K562 (cell line): ENCODE measurements at regions not wholly inside any gene's neighbourhood (a gene's known extent, or its start where the extent isn't known, plus 50 kb on each side); places are given as distances from the start of the nearest gene placed in this dataset.

ENCODE experiments used
- ATAC-seq: fragments of 200-7000 bp; cut with Tn5 transposase; 3 replicates; pipeline ENCODE4 v1.9.1; 2020; ENCODE audit warnings: moderate library complexity
- BruUV-seq: library from RNA; stranded (reverse); fragments of 400-500 nt; replicated peaks from 2 replicates; lab custom pipeline; 2021; lab: Mats Ljungman, UMichigan
- CTCF ChIA-PET: fragments of 300-600 bp; formaldehyde crosslinking; extraction: SDS; loops from one replicate; lab custom pipeline; 2021; ENCODE audit warnings: low intra/inter-chr PET ratio; lab: Yijun Ruan, JAX
- POLR2A ChIA-PET: fragments of 300-600, 350-650 bp; sonication (Branson Sonifier 250); formaldehyde crosslinking; extraction: SDS; loops from one replicate; lab custom pipeline; 2021; ENCODE audit warnings: antibody characterized with exemption, inconsistent platforms; lab: Yijun Ruan, JAX
- DNase-seq, 4 experiments: peaks; one replicate each; pipeline versions ENCODE4 v3.0.0 to v3.0.0-alpha.2; 2011 to 2018; ENCODE audit warnings: low spot score in 3 of 4, mixed read lengths in 3 of 4; ENCODE audit errors: extremely low read depth in 1 of 4
- FAIRE-seq: peaks from 2 replicates; lab custom pipeline; 2011; peaks lifted over from hg19 to GRCh38; lab: Jason Lieb, UNC
- H2AFZ ChIP-seq: 2 replicates; pipeline ENCODE4 v1.6.0; 2011; ENCODE audit warnings: low read depth, low read length, control low read depth, inconsistent platforms
- H3K27ac ChIP-seq: fragments of 200-600 bp; 3 replicates; pipeline ENCODE4 v1.8.0; 2011; ENCODE audit warnings: low read depth, mild to moderate bottlenecking, control low read depth, inconsistent platforms, low read length, moderate library complexity, mixed read lengths; ENCODE audit errors: extremely low read depth
- H3K27me3 ChIP-seq, 2 experiments: fragments of 300-600 bp in 1 of 2; 2 replicates in 1 of 2; 3 replicates in 1 of 2; pipeline versions ENCODE4 v1.6.0 to v1.8.0; 2011; ENCODE audit warnings: inconsistent platforms in 2 of 2, low read length in 2 of 2, mild to moderate bottlenecking in 1 of 2, mixed read lengths in 1 of 2, moderate library complexity in 1 of 2; ENCODE audit not compliant: control insufficient read depth in 2 of 2, insufficient read depth in 2 of 2
- H3K36me3 ChIP-seq: fragments of 300-600 bp; 3 replicates; pipeline ENCODE4 v1.8.0; 2011; ENCODE audit warnings: mild to moderate bottlenecking, low read length, inconsistent platforms; ENCODE audit not compliant: control insufficient read depth, insufficient read depth
- H3K4me1 ChIP-seq, 2 experiments: fragments of 200-600 bp in 1 of 2; replicated peaks in 1 of 2; 2 replicates in 1 of 2; 3 replicates in 1 of 2; pipeline versions ENCODE4 v1.5.1 to v1.8.0; 2011; ENCODE audit warnings: inconsistent platforms in 2 of 2, low read length in 2 of 2, mild to moderate bottlenecking in 1 of 2, mixed read lengths in 1 of 2, moderate library complexity in 1 of 2; ENCODE audit not compliant: control insufficient read depth in 2 of 2, insufficient read depth in 2 of 2
- H3K4me2 ChIP-seq: 2 replicates; pipeline ENCODE4 v1.6.1; 2011; ENCODE audit warnings: low read length, control low read depth, inconsistent platforms, mixed read lengths; ENCODE audit not compliant: insufficient read depth
- H3K4me3 ChIP-seq: fragments of 200-600 bp; sonication (generic), shearing (Covaris generic); 2 replicates; pipeline ENCODE4 v1.5.1; 2016; ENCODE audit warnings: control low read depth, inconsistent platforms
- H3K79me2 ChIP-seq: fragments of 200-600 bp; 3 replicates; pipeline ENCODE4 v1.8.0; 2011; ENCODE audit warnings: low read length, inconsistent platforms; ENCODE audit not compliant: control insufficient read depth, insufficient read depth
- H3K9ac ChIP-seq, 2 experiments: 2 replicates each; pipeline versions ENCODE4 v1.6.0 to v1.6.1; 2011; ENCODE audit warnings: low read depth in 2 of 2, low read length in 2 of 2, control low read depth in 1 of 2, inconsistent platforms in 1 of 2, mild to moderate bottlenecking in 1 of 2, mixed read lengths in 1 of 2; ENCODE audit not compliant: insufficient read depth in 1 of 2
- H3K9me1 ChIP-seq: one replicate; pipeline ENCODE4 v1.6.0; 2011; ENCODE audit warnings: inconsistent platforms, mild to moderate bottlenecking, low read length, moderate library complexity; ENCODE audit not compliant: control insufficient read depth, insufficient read depth
- H3K9me3 ChIP-seq: replicated peaks from 2 replicates; pipeline ENCODE4 v1.5.1; 2011; ENCODE audit warnings: low read depth, low read length, inconsistent platforms; ENCODE audit not compliant: control insufficient read depth, insufficient read depth
- H4K20me1 ChIP-seq: replicated peaks from 2 replicates; pipeline ENCODE4 v1.6.1; 2011; ENCODE audit warnings: low read length, inconsistent platforms, mixed read lengths; ENCODE audit not compliant: control insufficient read depth, insufficient read depth
- ADNP ChIP-seq: fragments of 200-800 bp; sonication (Bioruptor generic); IDR thresholded peaks from 2 replicates; pipeline ENCODE4 v1.6.1; 2016; ENCODE audit warnings: missing genetic modification characterization, missing compliant biosample characterization
- CCAR2 ChIP-seq: fragments of 200-400 bp; formaldehyde crosslinking; IDR thresholded peaks from 2 replicates; pipeline ENCODE4 v1.6.1; 2017; ENCODE audit warnings: mild to moderate bottlenecking, low read depth, low read length
- COPS2 ChIP-seq: fragments of 450-650 bp; conservative IDR thresholded peaks from 2 replicates; pipeline ENCODE4 v1.6.1; 2016; ENCODE audit warnings: mild to moderate bottlenecking, moderate library complexity
- EGR1 ChIP-seq: fragments of 450-650 bp; conservative IDR thresholded peaks from 2 replicates; pipeline ENCODE4 v1.6.1; 2017; ENCODE audit warnings: mild to moderate bottlenecking
- GTF3C2 ChIP-seq: IDR thresholded peaks from 3 replicates; pipeline ENCODE4 v1.6.1; 2011; ENCODE audit warnings: borderline replicate concordance, mild to moderate bottlenecking, moderate library complexity; ENCODE audit not compliant: insufficient read length; ENCODE audit errors: extremely low read depth
- HCFC1 ChIP-seq: IDR thresholded peaks from 2 replicates; pipeline ENCODE4 v1.6.1; 2012; ENCODE audit warnings: low read depth, low read length, improper control_type of control experiment
- KLF10 ChIP-seq: fragments of 250-450 bp; sonication (Bioruptor Pico); IDR thresholded peaks from 2 replicates; pipeline ENCODE4 v1.6.1; 2021; ENCODE audit warnings: matching md5 sums
- MYC ChIP-seq, 2 experiments: fragments of 250-450 bp in 1 of 2; sonication (Bioruptor Pico) in 1 of 2; IDR thresholded peaks; 2 replicates each; pipeline versions ENCODE4 v1.5.1 to v1.6.1; 2012 to 2021; ENCODE audit warnings: low read depth in 2 of 2, borderline replicate concordance in 1 of 2, improper control_type of control experiment in 1 of 2, low read length in 1 of 2, mild to moderate bottlenecking in 1 of 2, moderate library complexity in 1 of 2
- PHTF2 ChIP-seq: fragments of 250-450 bp; sonication (Bioruptor Pico); IDR thresholded peaks from 2 replicates; pipeline ENCODE4 v1.5.0; 2021; ENCODE audit warnings: mild to moderate bottlenecking
- RERE ChIP-seq: sonication (generic); formaldehyde crosslinking; IDR thresholded peaks from 2 replicates; pipeline ENCODE4 v1.8.0; 2023; ENCODE audit warnings: missing genetic modification reagents, mild to moderate bottlenecking, borderline replicate concordance
- WHSC1 ChIP-seq: IDR thresholded peaks from one replicate; pipeline ENCODE4 v1.6.1; 2012; ENCODE audit warnings: low read length, control low read depth, inconsistent platforms
- WGBS: fragments of 100-300 bp; shearing (Covaris generic); methylation state at CpG from one replicate; pipeline ENCODE4 v1.1.6; 2016; ENCODE audit warnings: low coverage, mixed read lengths; ENCODE audit not compliant: insufficient coverage; ENCODE audit errors: missing lambda C conversion rate; 5-methylcytosine and 5-hydroxymethylcytosine counted together
- in situ Hi-C: fragments of 300-500 bp; cut with MboI; formaldehyde crosslinking; loops from 4 replicates; pipeline ENCODE4 v1.15.0; 2018; ENCODE audit warnings: inconsistent platforms, mixed read lengths
- intact Hi-C: fragments of 100-400 bp; cut with micrococcal nuclease; formaldehyde crosslinking; loops from 2 replicates; pipeline ENCODE4 v1.14.2; 2022
- TF ChIP-seq, protein P1 (sequence below): fragments of 250-450 bp; sonication (Bioruptor Pico); IDR thresholded peaks from 2 replicates; pipeline ENCODE4 v1.8.0; 2022; ENCODE audit warnings: moderate library complexity, mild to moderate bottlenecking, inconsistent platforms

- Histone ChIP-seq H2AFZ (no peak overlapping the region), H3K36me3 (no peaks in the 10 kb centered on the region), H3K27ac (no peak overlapping the region), H3K9me1 (no peaks in the 10 kb centered on the region), H3K4me2 (no peak overlapping the region), H3K9me3 (no peaks in the 10 kb centered on the region), H3K27me3 (0 out of 5 replicates have a peak, but pooled peaks cover 0 to 4% of the 10 kb centered on the region in 2 experiments), H3K4me1 (no peaks in the 10 kb centered on the region), H3K79me2 (no peaks in the 10 kb centered on the region), H3K9ac (no peak overlapping the region), H3K4me3 (no peak overlapping the region), H4K20me1 (no peaks in the 10 kb centered on the region)
- ChIA-PET CTCF (no interaction called here), POLR2A (no interaction called here)
- BruUV-seq = no TSS peak
- FAIRE-seq = no peak
- in situ Hi-C loops (no loop called here), intact Hi-C loops (no loop called here)
- ATAC-seq = no peak
- WGBS = 0% methylated on average over 3 of the region's 3 CpGs
- DNase-seq = no peak
- TF ChIP-seq EGR1 = no peak
- TF ChIP-seq ADNP = no peak
- no peak for TF ChIP-seq MYC (IDR thresholded peaks at IDR 0.05; ENCODE audit: low read depth, low read length)
- no peak for TF ChIP-seq MYC (CRISPR knock-in tag; IDR thresholded peaks at IDR 0.05; ENCODE audit: borderline replicate concordance, low read depth)
- TF ChIP-seq WHSC1 = no peak
- TF ChIP-seq CCAR2 = no peak
- TF ChIP-seq KLF10 = no peak
- TF ChIP-seq COPS2 = no peak
- no peak for TF ChIP-seq HCFC1
- TF ChIP-seq RERE (CRISPR knock-in tag) = no peak
- TF ChIP-seq GTF3C2 = no peak
- TF ChIP-seq PHTF2 (CRISPR knock-in tag) = no peak
- TF ChIP-seq, protein P1, sequence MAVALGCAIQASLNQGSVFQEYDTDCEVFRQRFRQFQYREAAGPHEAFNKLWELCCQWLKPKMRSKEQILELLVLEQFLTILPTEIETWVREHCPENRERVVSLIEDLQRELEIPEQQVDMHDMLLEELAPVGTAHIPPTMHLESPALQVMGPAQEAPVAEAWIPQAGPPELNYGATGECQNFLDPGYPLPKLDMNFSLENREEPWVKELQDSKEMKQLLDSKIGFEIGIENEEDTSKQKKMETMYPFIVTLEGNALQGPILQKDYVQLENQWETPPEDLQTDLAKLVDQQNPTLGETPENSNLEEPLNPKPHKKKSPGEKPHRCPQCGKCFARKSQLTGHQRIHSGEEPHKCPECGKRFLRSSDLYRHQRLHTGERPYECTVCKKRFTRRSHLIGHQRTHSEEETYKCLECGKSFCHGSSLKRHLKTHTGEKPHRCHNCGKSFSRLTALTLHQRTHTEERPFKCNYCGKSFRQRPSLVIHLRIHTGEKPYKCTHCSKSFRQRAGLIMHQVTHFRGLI (CRISPR knock-in tag) = no peak
Measured at GRCh38 chr3:13705051-13705450, 156.1 kb downstream of the FBLN2 start.
